Glutamatergic neuron (in vitro differentiated cells): ENCODE measurements at regions not wholly inside any gene's neighbourhood (a gene's known extent, or its start where the extent isn't known, plus 50 kb on each side); places are given as distances from the start of the nearest gene placed in this dataset.

ENCODE experiments used
- DNase-seq: peaks from one replicate; pipeline ENCODE4 v3.0.0; 2022
- H3K27ac Mint-ChIP-seq: one replicate; pipeline ENCODE4 v1.8.0; 2020; ENCODE audit warnings: mild to moderate bottlenecking, mixed read lengths, inconsistent platforms; ENCODE audit not compliant: unreplicated experiment
- H3K27me3 Mint-ChIP-seq: one replicate; pipeline ENCODE4 v1.8.0; 2020; ENCODE audit warnings: mild to moderate bottlenecking, moderate library complexity, mixed read lengths, inconsistent platforms; ENCODE audit not compliant: unreplicated experiment
- H3K36me3 Mint-ChIP-seq: one replicate; pipeline ENCODE4 v1.8.0; 2020; ENCODE audit warnings: mild to moderate bottlenecking, mixed read lengths, inconsistent platforms; ENCODE audit not compliant: unreplicated experiment
- H3K4me1 Mint-ChIP-seq: one replicate; pipeline ENCODE4 v1.8.0; 2020; ENCODE audit warnings: mild to moderate bottlenecking, low read depth, mixed read lengths, inconsistent platforms; ENCODE audit not compliant: unreplicated experiment
- H3K4me3 Mint-ChIP-seq: one replicate; pipeline ENCODE4 v1.8.0; 2020; ENCODE audit warnings: mild to moderate bottlenecking, mixed read lengths, inconsistent platforms; ENCODE audit not compliant: unreplicated experiment
- H3K9me3 Mint-ChIP-seq: one replicate; pipeline ENCODE4 v1.8.0; 2020; ENCODE audit warnings: mild to moderate bottlenecking, moderate library complexity, mixed read lengths, inconsistent platforms; ENCODE audit not compliant: unreplicated experiment
- CTCF ChIP-seq: fragments of 200-600 bp; sonication (generic); IDR thresholded peaks from one replicate; pipeline ENCODE4 v1.5.0; 2021; ENCODE audit not compliant: partially characterized antibody, unreplicated experiment

GRCh38 chr11:134604886-134605285, 192.8 kb upstream of the B3GAT1 start:
- no peak for DNase-seq
- no peak for TF ChIP-seq CTCF
- Mint-ChIP-seq H3K27ac (no peak overlapping the region), H3K4me3 (no peak overlapping the region), H3K9me3 (peaks cover 1% of the 10 kb centered on the region), H3K36me3 (peaks cover 5% of the 10 kb centered on the region), H3K27me3 (peaks cover 2% of the 10 kb centered on the region), H3K4me1 (no peaks in the 10 kb centered on the region)

- Mint-ChIP-seq H3K27me3 (peaks cover 2% of the 10 kb centered on the region), H3K4me3 (no peak overlapping the region), H3K36me3 (no peaks in the 10 kb centered on the region), H3K4me1 (peaks cover 14% of the 10 kb centered on the region), H3K27ac (peak overlapping the region; percentile 69), H3K9me3 (no peaks in the 10 kb centered on the region)
- TF ChIP-seq CTCF, result no peak
- no peak for DNase-seq
Observed at GRCh38 chr11:134599299-134599771, 187.3 kb upstream of the B3GAT1 start.

GRCh38 chr11:134598368-134598767, 186.3 kb upstream of the B3GAT1 start:
- no peaks in the 10 kb centered on the region for H3K9me3 Mint-ChIP-seq
- H3K36me3 Mint-ChIP-seq, result no peaks in the 10 kb centered on the region
- H3K4me1 Mint-ChIP-seq, result peaks cover 14% of the 10 kb centered on the region
- H3K4me3 Mint-ChIP-seq, result no peak overlapping the region
- DNase-seq, result no peak
- TF ChIP-seq CTCF, result no peak
- peaks cover 2% of the 10 kb centered on the region for H3K27me3 Mint-ChIP-seq
- H3K27ac Mint-ChIP-seq, result no peak overlapping the region

GRCh38 chr11:134597452-134597851, 185.4 kb upstream of the B3GAT1 start:
- Mint-ChIP-seq H3K9me3 (no peaks in the 10 kb centered on the region), H3K27me3 (peaks cover 2% of the 10 kb centered on the region), H3K36me3 (no peaks in the 10 kb centered on the region), H3K4me3 (no peak overlapping the region), H3K4me1 (peaks cover 14% of the 10 kb centered on the region), H3K27ac (no peak overlapping the region)
- DNase-seq, result no peak
- TF ChIP-seq CTCF, result no peak

GRCh38 chr11:134596404-134596803, 184.4 kb upstream of the B3GAT1 start:
- TF ChIP-seq CTCF, result no peak
- no peaks in the 10 kb centered on the region for H3K36me3 Mint-ChIP-seq
- H3K4me1 Mint-ChIP-seq, result peaks cover 18% of the 10 kb centered on the region
- H3K4me3 Mint-ChIP-seq, result no peak overlapping the region
- H3K27ac Mint-ChIP-seq, result no peak overlapping the region
- DNase-seq, result no peak
- H3K9me3 Mint-ChIP-seq, result peaks cover 1% of the 10 kb centered on the region
- peaks cover 5% of the 10 kb centered on the region for H3K27me3 Mint-ChIP-seq
